WI38 (cell line): ENCODE measurements at regions not wholly inside any gene's neighbourhood (a gene's known extent, or its start where the extent isn't known, plus 50 kb on each side); places are given as distances from the start of the nearest gene placed in this dataset.

ENCODE experiments used
- H3K4me3 ChIP-seq: 2 replicates; pipeline ENCODE4 v1.5.1; 2011; ENCODE audit warnings: low read depth, mild to moderate bottlenecking, control low read depth, low read length
- TF ChIP-seq, protein P1 (sequence below): IDR thresholded peaks from 2 replicates; pipeline ENCODE4 v1.5.1; 2012; ENCODE audit warnings: low read depth, mild to moderate bottlenecking, control low read depth, low read length

DNA sequence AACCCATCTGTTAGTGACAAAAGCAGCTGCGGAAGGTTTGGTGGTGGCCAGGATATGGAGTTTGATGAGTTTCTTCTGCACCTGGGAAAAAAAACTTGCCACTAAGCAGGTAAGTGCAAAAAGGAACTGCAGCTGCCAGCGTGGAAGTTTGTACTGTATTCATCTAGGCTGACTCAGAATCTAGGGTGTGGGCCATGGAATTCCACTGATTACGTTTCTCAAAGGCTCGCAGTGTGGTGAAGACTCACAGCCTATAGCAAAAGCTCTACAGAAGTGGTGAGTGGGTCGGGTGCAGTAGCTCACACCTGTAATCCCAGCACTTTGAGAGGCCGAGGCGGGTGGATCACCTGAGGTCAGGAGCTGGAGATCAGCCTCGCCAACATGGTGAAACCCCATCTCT, 334.6 kb upstream of the GRM7 start:
- H3K4me3 ChIP-seq, result no peak overlapping the region
- TF ChIP-seq, protein P1, sequence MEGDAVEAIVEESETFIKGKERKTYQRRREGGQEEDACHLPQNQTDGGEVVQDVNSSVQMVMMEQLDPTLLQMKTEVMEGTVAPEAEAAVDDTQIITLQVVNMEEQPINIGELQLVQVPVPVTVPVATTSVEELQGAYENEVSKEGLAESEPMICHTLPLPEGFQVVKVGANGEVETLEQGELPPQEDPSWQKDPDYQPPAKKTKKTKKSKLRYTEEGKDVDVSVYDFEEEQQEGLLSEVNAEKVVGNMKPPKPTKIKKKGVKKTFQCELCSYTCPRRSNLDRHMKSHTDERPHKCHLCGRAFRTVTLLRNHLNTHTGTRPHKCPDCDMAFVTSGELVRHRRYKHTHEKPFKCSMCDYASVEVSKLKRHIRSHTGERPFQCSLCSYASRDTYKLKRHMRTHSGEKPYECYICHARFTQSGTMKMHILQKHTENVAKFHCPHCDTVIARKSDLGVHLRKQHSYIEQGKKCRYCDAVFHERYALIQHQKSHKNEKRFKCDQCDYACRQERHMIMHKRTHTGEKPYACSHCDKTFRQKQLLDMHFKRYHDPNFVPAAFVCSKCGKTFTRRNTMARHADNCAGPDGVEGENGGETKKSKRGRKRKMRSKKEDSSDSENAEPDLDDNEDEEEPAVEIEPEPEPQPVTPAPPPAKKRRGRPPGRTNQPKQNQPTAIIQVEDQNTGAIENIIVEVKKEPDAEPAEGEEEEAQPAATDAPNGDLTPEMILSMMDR, result no peak

DNA sequence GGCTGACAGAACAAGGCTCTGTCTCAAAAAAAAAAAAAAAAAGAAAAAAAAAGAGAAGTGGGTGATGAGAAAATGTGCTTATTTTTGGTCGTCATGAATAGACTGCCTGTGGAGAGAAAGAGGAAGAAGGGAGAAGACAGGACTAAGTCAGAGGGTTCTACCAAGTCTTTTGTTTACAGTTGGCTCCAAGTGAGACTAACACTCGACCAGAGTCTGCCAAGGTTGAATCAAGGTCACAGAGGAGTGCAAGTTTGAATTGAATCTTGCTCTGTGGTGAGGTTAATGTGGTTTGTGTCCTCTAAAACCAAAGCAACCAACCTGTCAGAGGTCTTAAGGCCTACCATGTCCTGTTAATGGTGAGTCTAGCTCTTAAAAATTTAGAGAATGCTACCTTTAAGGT, 334.1 kb upstream of the GRM7 start:
- TF ChIP-seq, protein P1, result no peak
- H3K4me3 ChIP-seq, result no peak overlapping the region

DNA sequence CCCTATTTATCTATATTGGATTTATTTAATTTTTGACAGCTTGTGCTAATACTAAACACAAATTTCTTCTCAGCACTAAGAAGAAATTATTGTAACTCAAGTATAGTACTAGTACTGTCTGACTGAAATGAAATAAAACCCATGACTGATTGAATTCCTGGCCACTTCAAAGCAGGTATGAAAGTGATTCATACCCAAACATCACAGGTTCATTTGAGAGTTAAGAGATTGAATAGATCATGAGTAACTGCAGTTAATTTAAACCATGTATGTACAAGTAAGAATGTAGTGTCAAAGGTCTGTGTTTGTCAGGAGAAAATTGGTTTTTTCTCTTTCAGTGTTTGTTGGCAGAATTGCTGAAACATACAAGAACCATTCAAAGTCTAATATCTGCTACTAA, 332.0 kb upstream of the GRM7 start:
- TF ChIP-seq, protein P1, result no peak
- no peak overlapping the region for H3K4me3 ChIP-seq

DNA sequence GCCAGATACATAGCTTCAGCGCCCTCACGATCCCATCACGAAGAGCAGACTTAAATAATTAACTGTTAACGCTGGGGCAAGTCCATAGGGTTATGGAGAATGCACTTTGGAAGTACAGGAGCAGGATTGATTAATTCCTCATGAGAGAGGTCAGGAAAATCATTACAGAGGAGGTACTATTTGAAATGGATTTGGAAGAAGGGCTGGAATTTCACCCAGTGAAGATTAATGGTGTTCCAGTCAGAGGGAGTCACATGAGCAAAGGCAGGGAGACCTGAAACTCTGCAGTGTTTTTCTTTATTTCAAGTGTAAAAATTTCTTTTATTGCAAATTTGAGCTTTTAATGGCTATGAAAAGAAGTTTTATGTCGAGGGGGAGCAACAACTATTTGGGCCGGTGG, 329.8 kb upstream of the GRM7 start:
- no peak overlapping the region for H3K4me3 ChIP-seq
- TF ChIP-seq, protein P1, result no peak

DNA sequence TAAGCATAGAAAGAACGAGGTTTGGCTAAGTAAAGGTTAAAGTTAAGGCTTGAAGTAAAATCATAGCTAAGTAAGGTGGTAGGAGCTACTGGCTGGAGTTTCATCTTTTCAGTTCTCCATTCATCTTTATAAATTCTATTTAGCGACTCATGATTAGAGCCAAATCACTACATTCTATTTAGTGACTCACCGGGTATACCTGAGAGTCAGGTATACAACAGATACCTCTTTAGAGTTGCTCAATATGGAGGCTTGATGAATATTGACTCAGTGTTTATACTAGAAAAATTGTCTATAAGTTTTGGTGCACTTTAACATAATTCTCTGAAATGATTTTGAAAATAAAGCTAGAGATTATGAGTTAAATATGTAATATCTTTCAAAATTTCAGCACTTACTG, 328.8 kb upstream of the GRM7 start:
- H3K4me3 ChIP-seq, result no peak overlapping the region
- TF ChIP-seq, protein P1, result no peak

DNA sequence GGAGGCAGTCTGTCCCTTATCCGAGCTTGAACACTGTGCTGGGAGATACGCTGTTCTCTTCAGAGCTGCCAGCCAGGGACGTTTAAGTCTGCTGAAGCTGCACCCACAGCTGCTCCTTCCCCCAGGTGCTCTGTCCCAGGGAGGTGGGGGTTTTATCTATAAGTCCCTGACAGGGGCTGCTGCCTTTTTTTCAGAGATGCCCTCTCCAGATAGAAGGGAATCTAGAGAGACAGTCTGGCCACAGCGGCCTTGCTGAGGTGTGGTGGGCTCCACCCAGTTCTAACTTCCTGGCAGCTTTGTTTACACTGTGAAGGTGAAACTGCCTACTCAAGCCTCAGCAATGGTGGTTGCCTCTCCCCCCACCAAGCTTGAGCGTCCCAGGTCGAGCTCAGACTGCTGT, 319.9 kb upstream of the GRM7 start:
- TF ChIP-seq, protein P1, result no peak
- no peak overlapping the region for H3K4me3 ChIP-seq

DNA sequence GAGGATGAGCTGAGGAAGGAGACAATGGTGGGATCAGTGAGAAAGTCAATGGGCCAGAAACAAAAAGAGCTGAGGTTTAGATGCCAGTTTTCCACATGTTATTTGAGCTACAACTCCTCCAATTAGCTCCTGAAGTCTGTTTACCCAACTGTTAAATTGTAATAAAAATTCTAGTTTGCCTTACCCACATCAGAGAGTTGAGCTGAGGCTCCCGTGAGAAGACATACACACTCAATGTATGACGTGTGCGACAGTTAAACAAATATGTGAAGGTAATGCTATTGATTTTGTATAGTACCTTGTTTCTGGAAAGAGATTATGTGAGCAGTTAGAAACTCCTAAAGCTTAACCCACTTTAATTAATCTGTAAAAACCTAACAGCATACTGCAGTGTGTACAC, 318.1 kb upstream of the GRM7 start:
- TF ChIP-seq, protein P1, result no peak

DNA sequence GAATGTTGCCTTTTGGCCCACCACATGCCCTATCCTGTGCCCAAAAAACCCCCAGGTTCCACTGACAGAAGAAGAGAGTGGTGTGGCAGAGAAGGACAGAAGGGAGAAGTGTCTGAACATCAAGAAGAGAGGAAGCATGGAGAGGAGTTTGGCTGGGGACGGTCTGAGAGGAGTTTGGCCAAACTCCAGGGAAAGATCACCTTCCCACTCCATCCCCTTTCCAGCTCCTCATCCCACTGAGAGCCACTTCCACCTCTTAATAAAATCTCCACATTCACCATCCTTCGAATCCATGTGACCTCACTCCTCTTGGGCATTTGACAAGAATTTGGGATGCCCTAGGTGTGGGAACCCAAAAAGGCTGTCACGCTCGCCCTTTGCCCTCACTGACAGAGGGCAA, 311.6 kb upstream of the GRM7 start:
- TF ChIP-seq, protein P1, result no peak
- no peak overlapping the region for H3K4me3 ChIP-seq

More for the DNA sequence above, 318.1 kb upstream of the GRM7 start:
- no peak overlapping the region for H3K4me3 ChIP-seq
